Endothelial cell of hepatic sinusoid (primary cell): ENCODE measurements at regions not wholly inside any gene's neighbourhood (a gene's known extent, or its start where the extent isn't known, plus 50 kb on each side); places are given as distances from the start of the nearest gene placed in this dataset.
"Not testable (repeated sequence)": the region's sequence is repeated elsewhere in the genome, so short reads cannot be mapped to it uniquely, and the experiment has no call there.

Experiments
- in situ Hi-C: cut with HindIII; loops from 2 replicates; pipeline ENCODE4 v1.10.0; 2017; ENCODE audit warnings: low sequenced_read_pairs

- in situ Hi-C loops = no loop called here
Observed at GRCh38 chr3:197432384-197433127, 123.2 kb downstream of the BDH1 start.

DNA sequence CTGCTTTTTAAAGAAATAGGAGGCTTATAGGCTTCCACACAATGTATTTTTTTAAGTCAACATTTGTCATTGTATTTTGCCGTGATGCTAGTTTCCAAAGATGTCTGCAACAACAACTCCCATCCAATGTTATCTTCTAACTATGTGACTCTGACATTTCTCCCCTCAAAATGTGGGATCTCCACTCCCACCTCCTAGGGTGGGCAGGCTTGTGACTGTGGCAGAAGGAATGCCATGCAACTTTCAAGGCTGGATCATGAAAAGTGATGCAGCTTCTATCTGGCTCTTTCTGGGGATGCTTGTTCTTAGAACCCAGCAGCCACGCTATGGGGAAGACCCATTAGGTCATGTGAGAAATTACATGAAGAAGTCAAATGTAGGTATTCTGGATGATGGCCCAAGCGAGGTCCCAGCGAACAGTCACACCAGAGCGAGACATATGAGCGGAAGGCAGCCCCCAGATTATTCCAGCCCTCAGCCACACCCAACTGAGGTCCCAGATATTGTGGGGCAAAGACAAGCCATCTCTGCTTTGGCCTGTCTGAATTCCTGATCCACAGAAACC lies 124.3 kb downstream of the BDH1 start:
- in situ Hi-C loops = no loop called here

DNA sequence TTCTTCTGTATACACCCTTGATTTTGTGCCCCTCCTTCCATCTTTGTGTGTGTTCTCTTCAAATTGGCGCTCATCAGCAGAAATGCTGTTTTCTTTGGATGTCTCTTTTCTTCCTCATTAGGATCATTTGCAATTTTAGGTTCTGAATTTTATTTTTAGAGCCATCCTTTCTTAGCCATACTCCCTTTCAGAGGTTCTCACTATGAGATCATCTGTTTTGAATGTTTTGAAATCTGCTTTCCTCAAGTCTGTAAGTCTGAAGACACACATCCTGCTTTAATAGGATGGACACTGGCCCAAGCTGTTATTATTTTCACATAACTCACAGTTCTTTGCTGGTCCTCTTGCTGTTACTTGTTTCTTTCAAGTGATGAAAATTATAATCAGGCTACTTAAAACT lies 124.8 kb downstream of the BDH1 start:
- in situ Hi-C loops = no loop called here

GRCh38 chr3:197430502-197430901 lies 125.3 kb downstream of the BDH1 start:
- in situ Hi-C loops = no loop called here

DNA sequence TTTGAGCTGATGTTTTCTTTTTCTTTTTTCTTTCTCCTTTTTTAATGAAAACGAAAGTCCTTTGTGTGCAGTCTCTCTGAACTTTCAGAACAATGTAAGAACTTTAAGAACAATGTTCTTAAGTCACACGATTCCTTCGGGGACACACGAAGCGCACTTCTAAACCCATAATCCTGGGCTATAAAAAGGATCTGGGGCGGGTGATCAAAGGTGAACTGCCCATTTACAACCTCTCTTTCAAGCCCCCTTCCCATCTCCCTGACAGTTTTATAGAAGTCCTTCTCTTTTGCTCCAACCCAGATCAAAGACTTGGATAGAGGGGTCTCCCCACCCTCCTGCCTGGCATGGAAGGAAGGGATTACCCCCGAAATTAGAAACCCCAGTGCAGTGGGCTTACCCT lies 126.8 kb downstream of the BDH1 start:
- in situ Hi-C loops = no loop called here

DNA sequence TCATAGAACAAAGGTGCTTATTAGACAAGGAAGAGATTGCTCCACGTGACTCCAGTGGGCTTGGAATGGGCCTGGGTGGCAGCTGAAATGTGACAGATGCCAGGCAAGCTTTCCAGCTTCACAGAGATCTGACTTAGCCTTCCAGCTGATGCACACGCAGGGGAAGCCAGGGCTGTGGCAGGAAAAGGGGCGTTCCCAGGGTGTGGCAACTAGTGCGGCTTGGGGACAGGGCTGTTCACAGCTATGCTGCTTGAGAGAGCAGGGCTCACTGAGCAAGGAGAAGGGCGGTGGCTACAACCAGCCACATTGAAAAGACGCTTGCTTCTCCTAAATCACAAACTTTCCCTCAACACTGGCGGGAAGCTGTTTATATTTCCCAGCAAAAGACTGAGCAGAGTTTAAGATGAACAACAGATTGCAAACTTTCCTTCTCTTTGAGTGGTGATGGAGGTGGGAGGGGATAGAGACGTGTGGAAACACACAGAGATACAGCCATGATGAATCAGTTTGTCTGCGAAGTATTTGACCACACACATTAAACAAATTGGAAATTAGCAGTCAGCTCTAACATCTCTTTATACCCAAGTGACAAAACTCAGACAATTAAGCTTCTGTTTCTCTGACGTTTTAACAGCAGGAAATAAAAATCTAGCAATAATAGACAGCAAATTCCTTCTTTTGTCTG lies 127.5 kb downstream of the BDH1 start:
- in situ Hi-C loops = no loop called here

- in situ Hi-C loops = no loop called here
Observed at GRCh38 chr3:197427021-197427420, 128.6 kb upstream of the DLG1 start.

- in situ Hi-C loops = no loop called here
Observed at GRCh38 chr3:197426121-197426566, 127.7 kb upstream of the DLG1 start.

- in situ Hi-C loops = no loop called here
Observed at GRCh38 chr3:197425485-197426120, 127.2 kb upstream of the DLG1 start.

DNA sequence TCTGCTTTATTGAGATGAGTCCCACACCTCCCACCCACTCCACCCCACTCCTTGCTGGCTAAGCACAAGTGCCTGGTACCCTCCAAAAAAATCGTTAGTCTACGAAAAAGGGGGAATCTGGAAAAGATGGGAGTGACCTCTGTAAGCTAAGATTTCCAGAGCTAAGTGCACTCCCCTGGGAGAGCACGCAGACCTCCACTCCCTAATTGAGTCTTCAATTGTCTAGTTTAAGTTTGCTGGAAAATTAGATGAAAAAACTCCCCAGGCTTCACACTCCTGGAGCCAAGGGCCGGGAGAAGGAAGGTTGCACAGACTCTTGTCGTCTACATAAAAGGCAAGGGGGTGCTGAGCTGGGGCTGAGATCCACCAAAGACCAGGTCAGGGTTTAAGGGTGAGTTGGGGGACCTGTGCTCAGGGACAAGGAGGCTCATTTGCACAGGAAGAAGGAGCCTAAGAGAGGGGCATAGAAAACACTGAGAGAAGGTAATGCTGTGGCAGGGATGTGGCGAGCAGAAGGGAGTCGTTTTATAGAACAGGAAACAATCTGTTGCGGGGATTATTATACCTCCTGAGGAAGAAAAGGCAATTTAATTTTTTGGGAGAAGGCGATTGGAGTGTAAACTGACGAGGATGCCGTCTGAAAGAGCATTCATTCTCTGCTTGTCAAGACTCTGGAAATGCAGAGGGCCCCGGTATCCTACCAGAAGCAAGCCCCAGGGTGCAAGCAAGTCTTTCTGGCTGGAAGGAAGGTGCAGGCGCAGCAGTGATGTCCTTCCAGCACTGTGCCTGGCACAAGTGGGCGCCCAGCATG lies 126.5 kb upstream of the DLG1 start:
- in situ Hi-C loops = no loop called here

- in situ Hi-C loops = no loop called here
Observed at GRCh38 chr3:197424266-197424665, 125.9 kb upstream of the DLG1 start.

DNA sequence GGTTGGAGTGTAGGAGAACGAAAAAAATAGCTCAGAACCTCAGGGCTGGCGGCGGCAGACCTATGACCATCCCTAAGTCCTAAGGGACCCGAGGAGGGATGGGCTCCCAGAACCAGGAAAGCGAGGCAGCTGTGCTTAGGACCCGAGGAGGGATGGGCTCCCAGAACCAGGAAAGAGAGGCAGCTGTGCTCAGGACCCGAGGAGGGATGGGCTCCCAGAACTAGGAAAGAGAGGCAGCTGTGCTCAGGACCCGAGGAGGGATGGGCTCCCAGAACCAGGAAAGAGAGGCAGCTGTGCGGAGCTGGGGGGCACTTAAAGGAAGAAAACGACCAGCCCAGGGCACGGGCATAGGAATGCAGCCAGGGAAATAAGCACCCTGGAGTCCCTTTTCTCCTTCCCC lies 125.0 kb upstream of the DLG1 start:
- in situ Hi-C loops = no loop called here

GRCh38 chr3:197422506-197422905 lies 124.1 kb upstream of the DLG1 start:
- in situ Hi-C loops = no loop called here

GRCh38 chr3:197421021-197421420 lies 122.6 kb upstream of the DLG1 start:
- in situ Hi-C loops = no loop called here

GRCh38 chr3:197420566-197420965 lies 122.2 kb upstream of the DLG1 start:
- in situ Hi-C loops = no loop called here

GRCh38 chr3:197420115-197420514 lies 121.7 kb upstream of the DLG1 start:
- in situ Hi-C loops = no loop called here

GRCh38 chr3:197419696-197420095 lies 121.3 kb upstream of the DLG1 start:
- in situ Hi-C loops = no loop called here

DNA sequence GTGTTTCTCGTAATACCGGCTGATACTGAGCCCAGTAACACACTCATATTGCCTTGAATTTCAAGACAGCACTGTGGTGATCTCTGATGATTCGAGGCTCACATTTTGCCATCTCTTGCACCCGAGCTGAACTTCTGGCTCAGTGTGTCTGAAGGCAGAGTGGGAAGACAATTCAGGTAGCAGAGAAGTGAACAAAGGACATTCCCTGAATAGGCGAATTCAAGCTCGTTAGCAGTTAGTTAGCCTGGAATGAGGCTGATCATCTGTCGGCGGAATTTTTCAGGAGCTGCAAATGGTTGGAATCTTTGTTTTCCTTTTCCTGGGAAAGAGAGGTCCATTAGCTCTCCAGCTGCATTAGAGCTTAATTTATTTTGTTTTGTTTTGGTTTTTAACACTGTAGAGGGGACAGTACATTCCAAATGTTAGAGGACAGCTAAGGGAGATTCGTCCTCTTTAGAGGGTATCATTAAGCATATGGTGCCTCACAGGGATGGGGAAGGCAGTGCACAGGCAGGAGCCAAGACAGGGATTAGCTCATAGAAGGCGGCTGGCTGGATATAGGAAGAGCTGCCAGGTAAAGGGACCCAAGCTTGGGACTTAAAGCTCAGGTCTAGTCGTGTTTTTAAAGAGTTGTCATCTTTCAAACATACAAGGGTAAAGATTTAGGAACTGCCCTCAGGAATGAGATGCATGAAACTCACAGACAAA lies 119.7 kb upstream of the DLG1 start:
- in situ Hi-C loops = no loop called here

GRCh38 chr3:197417441-197417840 lies 119.0 kb upstream of the DLG1 start:
- in situ Hi-C loops = no loop called here

GRCh38 chr3:197411899-197412298 lies 113.5 kb upstream of the DLG1 start:
- in situ Hi-C loops = not testable (repeated sequence)
